Mammary epithelial cell (primary cell): ENCODE measurements at regions not wholly inside any gene's neighbourhood (a gene's known extent, or its start where the extent isn't known, plus 50 kb on each side); places are given as distances from the start of the nearest gene placed in this dataset.

Experiments
- CTCF ChIP-seq, 2 donors: IDR thresholded peaks in 1 of 2; conservative IDR thresholded peaks in 1 of 2; 2 replicates each; pipeline ENCODE4 v1.5.1; 2011 to 2012; ENCODE audit warnings: inconsistent platforms in 2 of 2, low read length in 2 of 2, mild to moderate bottlenecking in 2 of 2, control low read depth in 1 of 2, low read depth in 1 of 2; ENCODE audit not compliant: insufficient read depth in 1 of 2; ENCODE audit errors: extremely low read depth in 1 of 2
- EZH2 ChIP-seq: IDR thresholded peaks from 2 replicates; pipeline ENCODE4 v1.6.1; 2012; ENCODE audit warnings: low read length, inconsistent platforms, borderline replicate concordance

- no peak for TF ChIP-seq CTCF (conservative IDR thresholded peaks at IDR 0.05 in 1 of 2, IDR thresholded peaks at IDR 0.05 in 1 of 2; ENCODE audit: extremely low read depth in 1 of 2, insufficient read depth in 1 of 2, low read depth in 1 of 2, low read length in 2 of 2)
- no peak for TF ChIP-seq EZH2
Observed at GRCh38 chr5:38743562-38743961, 102.2 kb upstream of the OSMR start.
